ENCODE measurements at regions not wholly inside any gene's neighbourhood (a gene's known extent, or its start where the extent isn't known, plus 50 kb on each side); places are given as distances from the start of the nearest gene placed in this dataset.

- ChIA-PET CTCF (no interaction called here), POLR2A (no interaction called here)
- TF ChIP-seq BHLHE40 (IDR thresholded peaks at IDR 0.05; ENCODE audit: borderline replicate concordance) (no peak), SP1 (IDR thresholded peaks at IDR 0.05) (no peak), TARDBP (IDR thresholded peaks at IDR 0.05) (no peak), PKNOX1 (IDR thresholded peaks at IDR 0.05) (no peak), L3MBTL2 (conservative IDR thresholded peaks at IDR 0.05) (no peak), ARNT (IDR thresholded peaks at IDR 0.05) (no peak), ZNF384 (IDR thresholded peaks at IDR 0.05) (no peak), LEF1 (IDR thresholded peaks at IDR 0.05; ENCODE audit: borderline replicate concordance) (no peak), CTBP1 (IDR thresholded peaks at IDR 0.05; ENCODE audit: borderline replicate concordance) (no peak), NFRKB (IDR thresholded peaks at IDR 0.05) (no peak), ELF4 (IDR thresholded peaks at IDR 0.05) (no peak), HDGF (IDR thresholded peaks at IDR 0.05; ENCODE audit: borderline replicate concordance) (no peak)
- DNase-seq (ENCODE audit: extremely low spot score) = no peak
Measured at GRCh38 chr15:69842851-69843250, 254.9 kb downstream of the TLE3 start.

GRCh38 chr15:69843276-69843899 lies 254.3 kb downstream of the TLE3 start:
- DNase-seq (ENCODE audit: extremely low spot score) = no peak
- POLR2A ChIA-PET = no interaction called here
- CTCF ChIA-PET = no interaction called here
- TF ChIP-seq PKNOX1 (IDR thresholded peaks at IDR 0.05) (no peak), SUZ12 (IDR thresholded peaks at IDR 0.05) (no peak), BHLHE40 (IDR thresholded peaks at IDR 0.05; ENCODE audit: borderline replicate concordance) (no peak), L3MBTL2 (conservative IDR thresholded peaks at IDR 0.05) (no peak), HDGF (IDR thresholded peaks at IDR 0.05; ENCODE audit: borderline replicate concordance) (no peak), TARDBP (IDR thresholded peaks at IDR 0.05) (no peak), SP1 (IDR thresholded peaks at IDR 0.05) (no peak), FOXA1 (IDR thresholded peaks at IDR 0.05) (no peak), ZNF384 (IDR thresholded peaks at IDR 0.05) (no peak), FOXM1 (IDR thresholded peaks at IDR 0.05; ENCODE audit: borderline replicate concordance) (no peak), LEF1 (IDR thresholded peaks at IDR 0.05; ENCODE audit: borderline replicate concordance) (no peak), FOXK2 (IDR thresholded peaks at IDR 0.05) (no peak), ELF4 (IDR thresholded peaks at IDR 0.05) (no peak)

- TF ChIP-seq SUZ12 (IDR thresholded peaks at IDR 0.05) (no peak), PKNOX1 (IDR thresholded peaks at IDR 0.05) (no peak)
- POLR2A ChIA-PET = interaction anchor here (1.4 kb wide), 1 partner anchor 256 kb away, joined by 3 read pairs; no protein-coding TSS in a partner anchor
- DNase-seq (ENCODE audit: extremely low spot score) = no peak
- CTCF ChIA-PET = no interaction called here
Measured at GRCh38 chr15:69843900-69844304, 253.8 kb downstream of the TLE3 start.

- ChIA-PET CTCF (no interaction called here), POLR2A (interaction anchor here (1.4 kb wide), 1 partner anchor 254 kb away, joined by 3 read pairs; no protein-coding TSS in a partner anchor)
- no peak for DNase-seq (ENCODE audit: extremely low spot score)
- no peak for TF ChIP-seq LEF1 (IDR thresholded peaks at IDR 0.05; ENCODE audit: borderline replicate concordance)
- no peak for TF ChIP-seq HDGF (IDR thresholded peaks at IDR 0.05; ENCODE audit: borderline replicate concordance)
- no peak for TF ChIP-seq ARNT (IDR thresholded peaks at IDR 0.05)
- TF ChIP-seq SUZ12 (IDR thresholded peaks at IDR 0.05) = no peak
- TF ChIP-seq CTBP1 (IDR thresholded peaks at IDR 0.05; ENCODE audit: borderline replicate concordance) = no peak
- no peak for TF ChIP-seq FOXM1 (IDR thresholded peaks at IDR 0.05; ENCODE audit: borderline replicate concordance)
- no peak for TF ChIP-seq TARDBP (IDR thresholded peaks at IDR 0.05)
- TF ChIP-seq NFRKB (IDR thresholded peaks at IDR 0.05) = no peak
- no peak for TF ChIP-seq SP1 (IDR thresholded peaks at IDR 0.05)
- TF ChIP-seq FOXA1 (IDR thresholded peaks at IDR 0.05) = no peak
- TF ChIP-seq BHLHE40 (IDR thresholded peaks at IDR 0.05; ENCODE audit: borderline replicate concordance) = no peak
- no peak for TF ChIP-seq ELF4 (IDR thresholded peaks at IDR 0.05)
- TF ChIP-seq L3MBTL2 (conservative IDR thresholded peaks at IDR 0.05) = no peak
- TF ChIP-seq PKNOX1 (IDR thresholded peaks at IDR 0.05) = no peak
- TF ChIP-seq FOXK2 (IDR thresholded peaks at IDR 0.05) = no peak
- no peak for TF ChIP-seq ZNF384 (IDR thresholded peaks at IDR 0.05)
Measured at GRCh38 chr15:69845159-69845558, 252.6 kb downstream of the TLE3 start.

GRCh38 chr15:69847625-69848024 lies 250.1 kb downstream of the TLE3 start:
- POLR2A ChIA-PET = no interaction called here
- no peak for TF ChIP-seq ELF4 (IDR thresholded peaks at IDR 0.05)
- TF ChIP-seq ZNF384 (IDR thresholded peaks at IDR 0.05) = no peak
- TF ChIP-seq NFRKB (IDR thresholded peaks at IDR 0.05) = no peak
- no peak for TF ChIP-seq CTBP1 (IDR thresholded peaks at IDR 0.05; ENCODE audit: borderline replicate concordance)
- TF ChIP-seq FOXM1 (IDR thresholded peaks at IDR 0.05; ENCODE audit: borderline replicate concordance) = no peak
- TF ChIP-seq SUZ12 (IDR thresholded peaks at IDR 0.05) = no peak
- TF ChIP-seq HDGF (IDR thresholded peaks at IDR 0.05; ENCODE audit: borderline replicate concordance) = no peak
- no peak for TF ChIP-seq PKNOX1 (IDR thresholded peaks at IDR 0.05)
- no peak for TF ChIP-seq FOXK2 (IDR thresholded peaks at IDR 0.05)
- CTCF ChIA-PET = no interaction called here
- DNase-seq (ENCODE audit: extremely low spot score) = no peak

All from HEK293T (cell line).